GDM1 (cell line): ENCODE measurements at regions not wholly inside any gene's neighbourhood (a gene's known extent, or its start where the extent isn't known, plus 50 kb on each side); places are given as distances from the start of the nearest gene placed in this dataset.
"Not testable (repeated sequence)": the region's sequence is repeated elsewhere in the genome, so short reads cannot be mapped to it uniquely, and the experiment has no call there.

Experiments used
- DNase-seq: peaks from one replicate; lab custom pipeline; 2025; lab: John Stamatoyannopoulos, UW

- DNase-seq: no peak
These were observed 933.7 kb downstream of the NLGN4X start for GRCh38 chrX:5295004-5295403.

GRCh38 chrX:5290635-5291034 lies 938.0 kb downstream of the NLGN4X start:
- no peak for DNase-seq

- not testable (repeated sequence) for DNase-seq
These were observed 938.7 kb downstream of the NLGN4X start for GRCh38 chrX:5289949-5290348.

GRCh38 chrX:5278908-5279307 lies 949.8 kb downstream of the NLGN4X start:
- DNase-seq: no peak

- no peak for DNase-seq
These were observed 963.3 kb downstream of the NLGN4X start for GRCh38 chrX:5265324-5265850.

- DNase-seq: no peak
These were observed 978.6 kb downstream of the NLGN4X start for GRCh38 chrX:5250106-5250505.

GRCh38 chrX:5242091-5242790 lies 986.4 kb downstream of the NLGN4X start:
- no peak for DNase-seq

- DNase-seq: no peak
These were observed 991.9 kb downstream of the NLGN4X start for GRCh38 chrX:5236749-5237148.

- DNase-seq: peak; percentile 16
These were observed 992.6 kb downstream of the NLGN4X start for GRCh38 chrX:5236096-5236495.

GRCh38 chrX:5233830-5234229 lies 994.8 kb downstream of the NLGN4X start:
- DNase-seq: no peak

GRCh38 chrX:5220421-5220820 lies 1008.2 kb downstream of the NLGN4X start:
- no peak for DNase-seq

- no peak for DNase-seq
These were observed 1033.9 kb downstream of the NLGN4X start for GRCh38 chrX:5194806-5195205.

GRCh38 chrX:5180135-5180741 lies 1048.4 kb downstream of the NLGN4X start:
- DNase-seq: no peak

GRCh38 chrX:5176766-5177165 lies 1051.9 kb downstream of the NLGN4X start:
- DNase-seq: no peak

- no peak for DNase-seq
These were observed 1065.0 kb downstream of the NLGN4X start for GRCh38 chrX:5163663-5164062.

GRCh38 chrX:5155301-5155700 lies 1073.4 kb downstream of the NLGN4X start:
- DNase-seq: no peak

- no peak for DNase-seq
These were observed 1082.7 kb downstream of the NLGN4X start for GRCh38 chrX:5145957-5146356.

- no peak for DNase-seq
These were observed 1086.0 kb downstream of the NLGN4X start for GRCh38 chrX:5142644-5143043.

- DNase-seq: no peak
These were observed 1106.4 kb downstream of the NLGN4X start for GRCh38 chrX:5122181-5122678.

GRCh38 chrX:5117816-5118215 lies 1110.9 kb downstream of the NLGN4X start:
- DNase-seq: no peak

- peak; percentile 34 for DNase-seq
These were observed 1115.5 kb downstream of the NLGN4X start for GRCh38 chrX:5113128-5113527.

- DNase-seq: no peak
These were observed 1128.7 kb downstream of the NLGN4X start for GRCh38 chrX:5100004-5100403.

- no peak for DNase-seq
These were observed 1142.3 kb downstream of the NLGN4X start for GRCh38 chrX:5086388-5086787.
